WTC11 (cell line): ENCODE measurements at regions not wholly inside any gene's neighbourhood (a gene's known extent, or its start where the extent isn't known, plus 50 kb on each side); places are given as distances from the start of the nearest gene placed in this dataset.

Experiments
- CREB1 ChIP-seq: sonication (generic); formaldehyde crosslinking; IDR thresholded peaks from 2 replicates; pipeline ENCODE4 v1.8.0; 2023; ENCODE audit warnings: mild to moderate bottlenecking, missing genetic modification reagents
- E2F1 ChIP-seq: sonication (generic); formaldehyde crosslinking; IDR thresholded peaks from 2 replicates; pipeline ENCODE4 v1.8.0; 2022; ENCODE audit warnings: mild to moderate bottlenecking, missing genetic modification reagents
- ELF4 ChIP-seq: sonication (generic); formaldehyde crosslinking; IDR thresholded peaks from 2 replicates; pipeline ENCODE4 v1.8.1; 2022; ENCODE audit warnings: low read depth, mild to moderate bottlenecking, moderate library complexity, missing genetic modification reagents
- JUN ChIP-seq: sonication (generic); formaldehyde crosslinking; IDR thresholded peaks from 2 replicates; pipeline ENCODE4 v1.8.0; 2023; ENCODE audit warnings: mild to moderate bottlenecking, missing genetic modification reagents
- TP53 ChIP-seq: sonication (generic); formaldehyde crosslinking; IDR thresholded peaks from 2 replicates; pipeline ENCODE4 v1.8.1; 2023; ENCODE audit warnings: mild to moderate bottlenecking, missing genetic modification reagents
- ZBTB43 ChIP-seq: sonication (generic); formaldehyde crosslinking; IDR thresholded peaks from 2 replicates; pipeline ENCODE4 v1.8.1; 2023; ENCODE audit warnings: mild to moderate bottlenecking, missing genetic modification reagents
- TF ChIP-seq, protein P1 (sequence below): fragments of 200-600 bp; IDR thresholded peaks from 2 replicates; pipeline ENCODE4 v1.8.0; 2022; ENCODE audit warnings: antibody characterized with exemption
- TF ChIP-seq, protein P2 (sequence below): sonication (generic); formaldehyde crosslinking; IDR thresholded peaks from 2 replicates; pipeline ENCODE4 v1.8.0; 2022; ENCODE audit warnings: mild to moderate bottlenecking, missing genetic modification reagents
- TF ChIP-seq, protein P3 (sequence below): sonication (generic); formaldehyde crosslinking; conservative IDR thresholded peaks from 2 replicates; pipeline ENCODE4 v1.8.1; 2023; ENCODE audit warnings: mild to moderate bottlenecking, low read depth, missing genetic modification reagents, moderate library complexity

- TF ChIP-seq, protein P1, sequence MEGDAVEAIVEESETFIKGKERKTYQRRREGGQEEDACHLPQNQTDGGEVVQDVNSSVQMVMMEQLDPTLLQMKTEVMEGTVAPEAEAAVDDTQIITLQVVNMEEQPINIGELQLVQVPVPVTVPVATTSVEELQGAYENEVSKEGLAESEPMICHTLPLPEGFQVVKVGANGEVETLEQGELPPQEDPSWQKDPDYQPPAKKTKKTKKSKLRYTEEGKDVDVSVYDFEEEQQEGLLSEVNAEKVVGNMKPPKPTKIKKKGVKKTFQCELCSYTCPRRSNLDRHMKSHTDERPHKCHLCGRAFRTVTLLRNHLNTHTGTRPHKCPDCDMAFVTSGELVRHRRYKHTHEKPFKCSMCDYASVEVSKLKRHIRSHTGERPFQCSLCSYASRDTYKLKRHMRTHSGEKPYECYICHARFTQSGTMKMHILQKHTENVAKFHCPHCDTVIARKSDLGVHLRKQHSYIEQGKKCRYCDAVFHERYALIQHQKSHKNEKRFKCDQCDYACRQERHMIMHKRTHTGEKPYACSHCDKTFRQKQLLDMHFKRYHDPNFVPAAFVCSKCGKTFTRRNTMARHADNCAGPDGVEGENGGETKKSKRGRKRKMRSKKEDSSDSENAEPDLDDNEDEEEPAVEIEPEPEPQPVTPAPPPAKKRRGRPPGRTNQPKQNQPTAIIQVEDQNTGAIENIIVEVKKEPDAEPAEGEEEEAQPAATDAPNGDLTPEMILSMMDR: no peak
- TF ChIP-seq ZBTB43 (CRISPR knock-in tag): no peak
- no peak for TF ChIP-seq CREB1 (CRISPR knock-in tag)
- TF ChIP-seq, protein P2, sequence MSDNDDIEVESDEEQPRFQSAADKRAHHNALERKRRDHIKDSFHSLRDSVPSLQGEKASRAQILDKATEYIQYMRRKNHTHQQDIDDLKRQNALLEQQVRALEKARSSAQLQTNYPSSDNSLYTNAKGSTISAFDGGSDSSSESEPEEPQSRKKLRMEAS (CRISPR knock-in tag): no peak
- TF ChIP-seq E2F1: no peak
- no peak for TF ChIP-seq TP53 (CRISPR knock-in tag)
- TF ChIP-seq JUN (CRISPR knock-in tag): no peak
- TF ChIP-seq ELF4 (CRISPR knock-in tag): no peak
- TF ChIP-seq, protein P3, sequence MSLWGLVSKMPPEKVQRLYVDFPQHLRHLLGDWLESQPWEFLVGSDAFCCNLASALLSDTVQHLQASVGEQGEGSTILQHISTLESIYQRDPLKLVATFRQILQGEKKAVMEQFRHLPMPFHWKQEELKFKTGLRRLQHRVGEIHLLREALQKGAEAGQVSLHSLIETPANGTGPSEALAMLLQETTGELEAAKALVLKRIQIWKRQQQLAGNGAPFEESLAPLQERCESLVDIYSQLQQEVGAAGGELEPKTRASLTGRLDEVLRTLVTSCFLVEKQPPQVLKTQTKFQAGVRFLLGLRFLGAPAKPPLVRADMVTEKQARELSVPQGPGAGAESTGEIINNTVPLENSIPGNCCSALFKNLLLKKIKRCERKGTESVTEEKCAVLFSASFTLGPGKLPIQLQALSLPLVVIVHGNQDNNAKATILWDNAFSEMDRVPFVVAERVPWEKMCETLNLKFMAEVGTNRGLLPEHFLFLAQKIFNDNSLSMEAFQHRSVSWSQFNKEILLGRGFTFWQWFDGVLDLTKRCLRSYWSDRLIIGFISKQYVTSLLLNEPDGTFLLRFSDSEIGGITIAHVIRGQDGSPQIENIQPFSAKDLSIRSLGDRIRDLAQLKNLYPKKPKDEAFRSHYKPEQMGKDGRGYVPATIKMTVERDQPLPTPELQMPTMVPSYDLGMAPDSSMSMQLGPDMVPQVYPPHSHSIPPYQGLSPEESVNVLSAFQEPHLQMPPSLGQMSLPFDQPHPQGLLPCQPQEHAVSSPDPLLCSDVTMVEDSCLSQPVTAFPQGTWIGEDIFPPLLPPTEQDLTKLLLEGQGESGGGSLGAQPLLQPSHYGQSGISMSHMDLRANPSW (CRISPR knock-in tag): no peak
These were observed 85.7 kb downstream of the POU3F4 start for GRCh38 chrX:83593634-83594294.
